B cell (primary cell): ENCODE measurements at regions not wholly inside any gene's neighbourhood (a gene's known extent, or its start where the extent isn't known, plus 50 kb on each side); places are given as distances from the start of the nearest gene placed in this dataset.

ENCODE experiments used
- ATAC-seq: fragments of 200-7000 bp; cut with Tn5 transposase; one replicate; pipeline ENCODE4 v1.10.0; 2021; ENCODE audit warnings: low read depth, mild to moderate bottlenecking, moderate number of reproducible peaks, moderate library complexity
- CTCF ChIA-PET: fragments of 350-600 bp; sonication (Branson Sonifier 250); formaldehyde crosslinking; loops from one replicate; lab custom pipeline; 2021; ENCODE audit warnings: antibody characterized with exemption, inconsistent platforms; lab: Charles Lee
- POLR2A ChIA-PET: fragments of 350-600 bp; sonication (Branson Sonifier 250); formaldehyde crosslinking; loops from one replicate; lab custom pipeline; 2021; ENCODE audit warnings: antibody characterized with exemption; lab: Charles Lee
- DNase-seq: peaks from one replicate; pipeline ENCODE4 v3.0.0; 2013
- H2AFZ ChIP-seq: 2 replicates; pipeline ENCODE4 v1.6.1; 2012; ENCODE audit warnings: mild to moderate bottlenecking, low read depth, low read length; ENCODE audit not compliant: insufficient read depth, poor library complexity, severe bottlenecking
- H3K27ac ChIP-seq, 2 donors: 1 replicate in 1 of 2; 2 replicates in 1 of 2; pipeline ENCODE4 v1.5.1; 2012 to 2013; ENCODE audit warnings: low read length in 2 of 2, mild to moderate bottlenecking in 2 of 2, moderate library complexity in 1 of 2
- H3K27me3 ChIP-seq, 4 experiments: fragments of 200-600 bp in 1 of 4; sonication (generic) in 1 of 4; replicated peaks in 1 of 4; 1 replicate in 2 of 4; 2 replicates in 2 of 4; pipeline versions ENCODE4 v1.6.1 to v1.7.0; 2013 to 2016; ENCODE audit warnings: low read length in 3 of 4, mild to moderate bottlenecking in 2 of 4, mixed read lengths in 1 of 4, moderate library complexity in 1 of 4; ENCODE audit not compliant: insufficient read depth in 4 of 4, control insufficient read depth in 3 of 4; ENCODE audit errors: control extremely low read depth in 1 of 4
- H3K36me3 ChIP-seq, 2 experiments: replicated peaks in 1 of 2; 1 replicate in 1 of 2; 2 replicates in 1 of 2; pipeline versions ENCODE4 v1.6.1 to v1.7.1; 2013; ENCODE audit warnings: low read length in 1 of 2; ENCODE audit not compliant: insufficient read depth in 2 of 2, control insufficient read depth in 1 of 2; ENCODE audit errors: control extremely low read depth in 1 of 2, extremely low read depth in 1 of 2
- H3K4me1 ChIP-seq, 2 donors: fragments of 200-600 bp in 1 of 2; sonication (generic) in 1 of 2; 1 replicate in 1 of 2; 2 replicates in 1 of 2; pipeline versions ENCODE4 v1.5.1 to v1.6.1; 2013 to 2017; ENCODE audit warnings: low read length in 2 of 2; ENCODE audit not compliant: control insufficient read depth in 2 of 2, insufficient read depth in 2 of 2
- H3K4me2 ChIP-seq: replicated peaks from 2 replicates; pipeline ENCODE3; 2012; ENCODE audit warnings: mild to moderate bottlenecking, low read depth, low read length; ENCODE audit not compliant: poor library complexity, severe bottlenecking
- H3K4me3 ChIP-seq, 5 experiments: fragments of 200-600 bp in 1 of 5; sonication (generic) in 1 of 5; 1 replicate in 3 of 5; 2 replicates in 2 of 5; pipeline versions ENCODE4 v1.5.1 to v1.7.0; 2011 to 2016; ENCODE audit warnings: low read length in 4 of 5, mild to moderate bottlenecking in 4 of 5, low read depth in 2 of 5, control low read depth in 1 of 5, moderate library complexity in 1 of 5; ENCODE audit not compliant: insufficient read depth in 1 of 5; ENCODE audit errors: control extremely low read depth in 1 of 5, extremely low read depth in 1 of 5
- H3K79me2 ChIP-seq: fragments of 200-600 bp; sonication (generic); one replicate; pipeline ENCODE4 v1.6.0; 2016; ENCODE audit warnings: low read length; ENCODE audit not compliant: control insufficient read depth, insufficient read depth
- H3K9ac ChIP-seq: fragments of 200-600 bp; sonication (generic); 2 replicates; pipeline ENCODE4 v1.6.1; 2017; ENCODE audit warnings: mild to moderate bottlenecking, low read length, moderate library complexity
- H3K9me3 ChIP-seq, 3 donors: one replicate each; pipeline versions ENCODE4 v1.6.1 to v1.7.1; 2013; ENCODE audit warnings: low read length in 2 of 3; ENCODE audit not compliant: control insufficient read depth in 2 of 3, insufficient read depth in 1 of 3; ENCODE audit errors: control extremely low read depth in 1 of 3
- H4K20me1 ChIP-seq: 2 replicates; pipeline ENCODE4 v1.6.0; 2012; ENCODE audit warnings: mild to moderate bottlenecking, low read length; ENCODE audit not compliant: insufficient read depth, control insufficient read depth, poor library complexity, severe bottlenecking
- H3K27ac Mint-ChIP-seq: one replicate; pipeline ENCODE4 v1.8.0; 2021; ENCODE audit warnings: mixed read lengths
- H3K27me3 Mint-ChIP-seq: one replicate; pipeline ENCODE4 v1.8.0; 2021; ENCODE audit warnings: mixed read lengths
- H3K4me1 Mint-ChIP-seq: one replicate; pipeline ENCODE4 v1.8.0; 2021; ENCODE audit warnings: mixed read lengths
- H3K4me3 Mint-ChIP-seq: one replicate; pipeline ENCODE4 v1.8.0; 2021; ENCODE audit warnings: mixed read lengths
- H3K9me3 Mint-ChIP-seq: one replicate; pipeline ENCODE4 v1.8.0; 2022; ENCODE audit warnings: mixed read lengths; ENCODE audit not compliant: insufficient read depth
- EZH2 ChIP-seq: IDR thresholded peaks from 2 replicates; pipeline ENCODE4 v1.6.1; 2012; ENCODE audit warnings: borderline replicate concordance, low read depth, mild to moderate bottlenecking, moderate library complexity, low read length; ENCODE audit not compliant: insufficient read depth, poor library complexity, severe bottlenecking
- WGBS: methylation state at CpG from one replicate; pipeline ENCODE4 v1.1.5; 2013; ENCODE audit warnings: missing lambda C conversion rate; ENCODE audit not compliant: insufficient coverage; 5-methylcytosine and 5-hydroxymethylcytosine counted together
- intact Hi-C: fragments of 100-400 bp; cut with micrococcal nuclease; formaldehyde crosslinking; loops from one replicate; pipeline ENCODE4 v1.10.0; 2022
- TF ChIP-seq, protein P1 (sequence below): fragments of 200-600 bp; IDR thresholded peaks from one replicate; pipeline ENCODE4 v1.8.0; 2022; ENCODE audit warnings: antibody characterized with exemption, mild to moderate bottlenecking

- DNase-seq (no peak), ATAC-seq (no peak)
- H4K20me1 ChIP-seq, result no peaks in the 10 kb centered on the region
- ChIA-PET POLR2A (no interaction called here), CTCF (no interaction called here)
- no peak overlapping the region for H3K9ac ChIP-seq
- no peak overlapping the region for H3K4me3 ChIP-seq
- no peaks in the 10 kb centered on the region for H3K9me3 ChIP-seq
- Mint-ChIP-seq H3K27ac (no peak overlapping the region), H3K9me3 (no peaks in the 10 kb centered on the region), H3K27me3 (no peaks in the 10 kb centered on the region), H3K4me3 (no peak overlapping the region), H3K4me1 (no peaks in the 10 kb centered on the region)
- no peak overlapping the region for H2AFZ ChIP-seq
- no peak for TF ChIP-seq EZH2
- TF ChIP-seq, protein P1, sequence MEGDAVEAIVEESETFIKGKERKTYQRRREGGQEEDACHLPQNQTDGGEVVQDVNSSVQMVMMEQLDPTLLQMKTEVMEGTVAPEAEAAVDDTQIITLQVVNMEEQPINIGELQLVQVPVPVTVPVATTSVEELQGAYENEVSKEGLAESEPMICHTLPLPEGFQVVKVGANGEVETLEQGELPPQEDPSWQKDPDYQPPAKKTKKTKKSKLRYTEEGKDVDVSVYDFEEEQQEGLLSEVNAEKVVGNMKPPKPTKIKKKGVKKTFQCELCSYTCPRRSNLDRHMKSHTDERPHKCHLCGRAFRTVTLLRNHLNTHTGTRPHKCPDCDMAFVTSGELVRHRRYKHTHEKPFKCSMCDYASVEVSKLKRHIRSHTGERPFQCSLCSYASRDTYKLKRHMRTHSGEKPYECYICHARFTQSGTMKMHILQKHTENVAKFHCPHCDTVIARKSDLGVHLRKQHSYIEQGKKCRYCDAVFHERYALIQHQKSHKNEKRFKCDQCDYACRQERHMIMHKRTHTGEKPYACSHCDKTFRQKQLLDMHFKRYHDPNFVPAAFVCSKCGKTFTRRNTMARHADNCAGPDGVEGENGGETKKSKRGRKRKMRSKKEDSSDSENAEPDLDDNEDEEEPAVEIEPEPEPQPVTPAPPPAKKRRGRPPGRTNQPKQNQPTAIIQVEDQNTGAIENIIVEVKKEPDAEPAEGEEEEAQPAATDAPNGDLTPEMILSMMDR, result no peak
- H3K27ac ChIP-seq, result no peak overlapping the region
- no peaks in the 10 kb centered on the region for H3K36me3 ChIP-seq
- H3K27me3 ChIP-seq, result no peaks in the 10 kb centered on the region
- H3K79me2 ChIP-seq, result no peaks in the 10 kb centered on the region
- WGBS, result 54% methylated on average over 3 of the region's 6 CpGs
- no peaks in the 10 kb centered on the region for H3K4me1 ChIP-seq
- H3K4me2 ChIP-seq, result no peak overlapping the region
- intact Hi-C loops, result no loop called here
These were observed 379.2 kb upstream of the SPAG17 start for GRCh38 chr1:118563981-118564951.

DNA sequence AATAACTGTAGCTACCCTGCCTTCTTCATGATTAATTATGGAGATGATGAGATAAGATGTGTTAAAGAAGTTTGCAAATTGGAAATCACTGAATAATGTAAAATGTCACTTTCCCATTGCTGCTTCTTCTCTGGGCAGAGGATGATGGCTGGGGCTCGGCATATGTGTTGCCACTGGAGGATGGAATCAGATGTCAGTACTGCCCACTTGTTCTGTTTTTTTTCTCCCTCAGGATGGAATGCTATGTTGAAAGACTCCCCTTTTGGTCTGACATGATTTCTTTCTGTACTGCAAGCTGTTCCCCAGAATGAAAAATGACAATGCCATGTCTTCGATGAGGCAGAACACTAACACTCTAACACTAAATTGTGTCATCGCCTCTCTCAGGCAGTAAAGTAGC, 373.9 kb upstream of the SPAG17 start:
- H3K79me2 ChIP-seq, result no peaks in the 10 kb centered on the region
- DNase-seq (no peak), ATAC-seq (no peak)
- no peak overlapping the region for H3K4me3 ChIP-seq
- Mint-ChIP-seq H3K4me1 (no peaks in the 10 kb centered on the region), H3K4me3 (no peak overlapping the region), H3K27ac (no peak overlapping the region), H3K9me3 (no peaks in the 10 kb centered on the region), H3K27me3 (no peaks in the 10 kb centered on the region)
- H4K20me1 ChIP-seq, result no peaks in the 10 kb centered on the region
- no peak overlapping the region for H3K9ac ChIP-seq
- intact Hi-C loops, result no loop called here
- WGBS, result 100% methylated on average over 3 of the region's 3 CpGs
- POLR2A ChIA-PET, result no interaction called here
- H3K9me3 ChIP-seq, result no peaks in the 10 kb centered on the region
- H3K4me1 ChIP-seq, result no peaks in the 10 kb centered on the region
- no peaks in the 10 kb centered on the region for H3K36me3 ChIP-seq
- no peak overlapping the region for H3K27ac ChIP-seq
- CTCF ChIA-PET, result no interaction called here
- H2AFZ ChIP-seq, result no peak overlapping the region
- H3K27me3 ChIP-seq, result no peaks in the 10 kb centered on the region
- TF ChIP-seq, protein P1, result no peak
- TF ChIP-seq EZH2, result no peak
- no peak overlapping the region for H3K4me2 ChIP-seq
